ENCODE measurements at regions not wholly inside any gene's neighbourhood (a gene's known extent, or its start where the extent isn't known, plus 50 kb on each side); places are given as distances from the start of the nearest gene placed in this dataset.

DNA sequence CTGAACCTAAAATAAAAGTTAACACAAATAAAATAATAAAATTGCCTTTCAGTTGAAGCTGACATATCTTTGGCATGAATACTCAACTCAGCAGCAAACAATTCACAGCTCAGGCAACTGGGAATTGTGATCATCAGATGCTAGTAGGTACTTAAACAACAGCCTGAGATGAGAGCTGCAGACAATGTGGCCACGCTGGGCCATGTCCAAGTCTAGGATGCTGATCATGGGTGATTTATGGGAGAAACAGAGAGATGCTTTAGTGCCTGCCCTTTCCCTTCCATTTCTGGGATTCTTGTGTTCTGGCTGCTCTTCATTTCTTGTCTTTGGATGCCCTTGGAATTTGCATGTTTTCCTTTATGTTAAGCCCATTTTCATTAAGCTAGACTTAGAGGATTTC lies 212.4 kb upstream of the CWC22 start:
- in situ Hi-C loops (cut with MboI; ENCODE audit: low sequenced_read_pairs) (no loop called here), dilution Hi-C loops (cut with HindIII; ENCODE audit: low sequenced_read_pairs, unreplicated experiment) (no loop called here), intact Hi-C loops (cut with micrococcal nuclease) (no loop called here)
- Histone ChIP-seq H3K18ac (ENCODE audit: low read depth, low read length) (no peak overlapping the region), H3K9me1 (ENCODE audit: insufficient read depth, low read length) (no peaks in the 10 kb centered on the region), H3K27ac (ENCODE audit: insufficient read depth, low read length) (no peak overlapping the region), H4K8ac (ENCODE audit: low read depth in 2 of 2, low read length in 2 of 2) (no peak overlapping the region), H2AK5ac (ENCODE audit: low read depth, low read length) (no peak overlapping the region), H3K36me3 (ENCODE audit: control insufficient read depth, insufficient read depth, low read length) (no peaks in the 10 kb centered on the region), H4K91ac (ENCODE audit: insufficient read depth, low read depth, low read length) (no peak overlapping the region), H2BK5ac (ENCODE audit: low read depth, low read length, poor library complexity, severe bottlenecking) (no peak overlapping the region), H3K4me1 (ENCODE audit: control insufficient read depth, insufficient read depth, low read length) (no peaks in the 10 kb centered on the region), H3K14ac (replicated peaks; ENCODE audit: low read depth, low read length) (no peak overlapping the region), H4K5ac (ENCODE audit: low read depth, low read length) (no peak overlapping the region), H2BK20ac (ENCODE audit: low read depth, low read length) (no peak overlapping the region), H3K4me2 (ENCODE audit: low read depth, low read length) (no peak overlapping the region), H3K9ac (ENCODE audit: low read depth, low read length) (no peak overlapping the region), H2BK120ac (ENCODE audit: low read depth, low read length) (no peak overlapping the region), H4K20me1 (ENCODE audit: insufficient read depth, low read length) (no peaks in the 10 kb centered on the region), H3K79me1 (ENCODE audit: low read depth in 1 of 2, low read length in 2 of 2) (no peaks in the 10 kb centered on the region), H2AFZ (replicated peaks; ENCODE audit: low read length, poor library complexity) (no peak overlapping the region), H2AK9ac (replicated peaks; ENCODE audit: low read depth, low read length, poor library complexity) (no peak overlapping the region), H3K4ac (ENCODE audit: low read depth, low read length) (no peak overlapping the region), H3K27me3 (ENCODE audit: control insufficient read depth, insufficient read depth, low read length) (no peaks in the 10 kb centered on the region), H3K9me3 (ENCODE audit: control insufficient read depth, insufficient read depth, low read length) (no peaks in the 10 kb centered on the region), H3K23ac (ENCODE audit: low read depth, low read length) (no peak overlapping the region), H3K56ac (ENCODE audit: extremely low read depth, insufficient read depth, low read length) (no peak overlapping the region), H3K4me3 (ENCODE audit: insufficient read depth, low read depth, low read length) (no peak overlapping the region), H2BK15ac (ENCODE audit: low read depth, low read length) (no peak overlapping the region)
- no TSS peak for BruUV-seq (replicated peaks)
- 40% methylated on average over 1 of the region's 1 CpG; no CpG with 5 or more reads in 1 of the 2 experiments for WGBS, 2 experiments (ENCODE audit: extremely low coverage in 2 of 2, insufficient read length in 1 of 2)
- TF ChIP-seq MAZ (IDR thresholded peaks at IDR 0.05; ENCODE audit: borderline replicate concordance, low read depth, low read length): no peak
- no peak for TF ChIP-seq MXI1 (IDR thresholded peaks at IDR 0.05; ENCODE audit: borderline replicate concordance, low read depth, low read length)
- TF ChIP-seq, protein P1, sequence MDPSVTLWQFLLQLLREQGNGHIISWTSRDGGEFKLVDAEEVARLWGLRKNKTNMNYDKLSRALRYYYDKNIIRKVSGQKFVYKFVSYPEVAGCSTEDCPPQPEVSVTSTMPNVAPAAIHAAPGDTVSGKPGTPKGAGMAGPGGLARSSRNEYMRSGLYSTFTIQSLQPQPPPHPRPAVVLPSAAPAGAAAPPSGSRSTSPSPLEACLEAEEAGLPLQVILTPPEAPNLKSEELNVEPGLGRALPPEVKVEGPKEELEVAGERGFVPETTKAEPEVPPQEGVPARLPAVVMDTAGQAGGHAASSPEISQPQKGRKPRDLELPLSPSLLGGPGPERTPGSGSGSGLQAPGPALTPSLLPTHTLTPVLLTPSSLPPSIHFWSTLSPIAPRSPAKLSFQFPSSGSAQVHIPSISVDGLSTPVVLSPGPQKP (IDR thresholded peaks at IDR 0.05; ENCODE audit: borderline replicate concordance, low read depth, low read length): no peak
- TF ChIP-seq CHD1 (IDR thresholded peaks at IDR 0.05; ENCODE audit: low read depth, low read length): no peak
- no peak for TF ChIP-seq RFX5 (IDR thresholded peaks at IDR 0.05; ENCODE audit: low read depth, low read length)
- no peak for TF ChIP-seq NFE2L2 (IDR thresholded peaks at IDR 0.05; ENCODE audit: low read depth, low read length)
- no peak for TF ChIP-seq MAFK (IDR thresholded peaks at IDR 0.05; ENCODE audit: low read depth, low read length)
- TF ChIP-seq BHLHE40 (IDR thresholded peaks at IDR 0.05; ENCODE audit: low read depth, low read length): no peak
- TF ChIP-seq RCOR1 (IDR thresholded peaks at IDR 0.05; ENCODE audit: insufficient replicate concordance, low read length): no peak
- TF ChIP-seq POLR2A (IDR thresholded peaks at IDR 0.05; ENCODE audit: low read depth, low read length): no peak
- no peak for TF ChIP-seq SMC3 (IDR thresholded peaks at IDR 0.05; ENCODE audit: low read depth, low read length)
- no peak for TF ChIP-seq CEBPB (IDR thresholded peaks at IDR 0.05; ENCODE audit: low read depth, low read length)
- POLR2A ChIA-PET (ENCODE audit: unreplicated experiment): no interaction called here
- CTCF ChIA-PET: no interaction called here
- DNase-seq (peak; percentile 20), ATAC-seq (ENCODE audit: low read depth) (no peak)
